HEK293 (cell line): ENCODE measurements at regions not wholly inside any gene's neighbourhood (a gene's known extent, or its start where the extent isn't known, plus 50 kb on each side); places are given as distances from the start of the nearest gene placed in this dataset.

Source experiments
- CTCF ChIA-PET: fragments of 350-600 bp; formaldehyde crosslinking; extraction: SDS; loops from one replicate; lab custom pipeline; 2021; ENCODE audit warnings: antibody characterized with exemption; lab: Yijun Ruan, JAX
- POLR2A ChIA-PET: fragments of 300-600 bp; formaldehyde crosslinking; extraction: SDS; loops from one replicate; lab custom pipeline; 2020; ENCODE audit warnings: antibody characterized with exemption, inconsistent platforms; lab: Yijun Ruan, JAX
- H3K27ac ChIP-seq: fragments of 200-500 bp; sonication (Bioruptor generic); 2 replicates; pipeline ENCODE4 v1.5.1; 2014; ENCODE audit warnings: low read depth, low read length, control low read depth, inconsistent platforms; ENCODE audit errors: extremely low read depth
- H3K36me3 ChIP-seq, 2 experiments: fragments of 200-500 bp in 1 of 2; sonication (Bioruptor generic) in 1 of 2; 1 replicate in 1 of 2; 2 replicates in 1 of 2; pipeline ENCODE4 v1.5.1; 2014 to 2017; ENCODE audit warnings: inconsistent platforms in 2 of 2, low read length in 2 of 2; ENCODE audit not compliant: control insufficient read depth in 2 of 2, insufficient read depth in 1 of 2
- H3K4me1 ChIP-seq: fragments of 200-500 bp; sonication (Bioruptor generic); 2 replicates; pipeline ENCODE4 v1.5.1; 2014; ENCODE audit warnings: mild to moderate bottlenecking, low read length, inconsistent platforms; ENCODE audit not compliant: control insufficient read depth, insufficient read depth
- H3K4me3 ChIP-seq: 2 replicates; pipeline ENCODE4 v1.5.1; 2011; ENCODE audit warnings: low read depth, mild to moderate bottlenecking, control low read depth, low read length, moderate library complexity
- H3K9me3 ChIP-seq: fragments of 200-500 bp; sonication (Bioruptor generic); 2 replicates; pipeline ENCODE4 v1.5.1; 2014; ENCODE audit warnings: low read depth, low read length, inconsistent platforms; ENCODE audit not compliant: control insufficient read depth, insufficient read depth
- HIC1 ChIP-seq: fragments of 450-650 bp; formaldehyde crosslinking; IDR thresholded peaks from 2 replicates; pipeline ENCODE4 v1.5.1; 2016; ENCODE audit warnings: missing biosample characterization, missing genetic modification characterization
- KLF9 ChIP-seq: fragments of 450-650 bp; formaldehyde crosslinking; IDR thresholded peaks from 2 replicates; pipeline ENCODE4 v1.5.1; 2016; ENCODE audit warnings: missing biosample characterization, missing genetic modification characterization, low read depth
- PRDM1 ChIP-seq: fragments of 450-650 bp; formaldehyde crosslinking; IDR thresholded peaks from 2 replicates; pipeline ENCODE4; 2016; ENCODE audit warnings: missing biosample characterization, missing genetic modification characterization
- SP2 ChIP-seq: fragments of 450-650 bp; formaldehyde crosslinking; IDR thresholded peaks from 2 replicates; pipeline ENCODE4 v1.5.1; 2016; ENCODE audit warnings: missing biosample characterization, missing genetic modification characterization
- ZBTB48 ChIP-seq: fragments of 450-650 bp; formaldehyde crosslinking; IDR thresholded peaks from 2 replicates; pipeline ENCODE4 v1.5.1; 2016; ENCODE audit warnings: missing biosample characterization, missing genetic modification characterization
- ZBTB6 ChIP-seq: fragments of 450-650 bp; formaldehyde crosslinking; IDR thresholded peaks from 2 replicates; pipeline ENCODE4 v1.5.1; 2017; ENCODE audit warnings: missing biosample characterization, missing genetic modification characterization
- ZNF133 ChIP-seq: fragments of 450-650 bp; formaldehyde crosslinking; IDR thresholded peaks from 2 replicates; pipeline ENCODE4 v1.5.1; 2016; ENCODE audit warnings: missing biosample characterization, missing genetic modification characterization
- ZNF16 ChIP-seq: fragments of 450-650 bp; formaldehyde crosslinking; IDR thresholded peaks from 2 replicates; pipeline ENCODE4 v1.5.1; 2016; ENCODE audit warnings: low read depth, missing biosample characterization, missing genetic modification characterization
- ZNF184 ChIP-seq: fragments of 450-650 bp; IDR thresholded peaks from 2 replicates; pipeline ENCODE4 v1.5.1; 2018; ENCODE audit warnings: missing biosample characterization, mild to moderate bottlenecking, missing genetic modification characterization
- ZNF19 ChIP-seq: fragments of 450-650 bp; formaldehyde crosslinking; IDR thresholded peaks from 2 replicates; pipeline ENCODE4; 2016; ENCODE audit warnings: missing biosample characterization, missing genetic modification characterization, low read depth
- ZNF202 ChIP-seq: fragments of 450-650 bp; formaldehyde crosslinking; IDR thresholded peaks from 2 replicates; pipeline ENCODE4 v1.5.1; 2016; ENCODE audit warnings: missing biosample characterization, missing genetic modification characterization, borderline replicate concordance
- ZNF354C ChIP-seq: fragments of 450-650 bp; formaldehyde crosslinking; IDR thresholded peaks from 2 replicates; pipeline ENCODE4 v1.5.1; 2016; ENCODE audit warnings: missing biosample characterization, missing genetic modification characterization, low read depth, borderline replicate concordance
- ZNF394 ChIP-seq: fragments of 450-650 bp; formaldehyde crosslinking; IDR thresholded peaks from 2 replicates; pipeline ENCODE4 v1.5.1; 2016; ENCODE audit warnings: missing biosample characterization, missing genetic modification characterization, mild to moderate bottlenecking, moderate library complexity, borderline replicate concordance
- ZNF449 ChIP-seq: fragments of 450-650 bp; formaldehyde crosslinking; IDR thresholded peaks from 2 replicates; pipeline ENCODE4 v1.5.1; 2017; ENCODE audit warnings: missing biosample characterization, mild to moderate bottlenecking, missing genetic modification characterization, moderate library complexity
- ZNF544 ChIP-seq: fragments of 450-650 bp; formaldehyde crosslinking; IDR thresholded peaks from 2 replicates; pipeline ENCODE4 v1.5.0; 2017; ENCODE audit warnings: missing biosample characterization, missing genetic modification characterization
- ZNF571 ChIP-seq: fragments of 450-650 bp; formaldehyde crosslinking; IDR thresholded peaks from 2 replicates; pipeline ENCODE4 v1.5.0; 2017; ENCODE audit warnings: missing biosample characterization, missing genetic modification characterization
- ZNF596 ChIP-seq: fragments of 450-650 bp; IDR thresholded peaks from 2 replicates; pipeline ENCODE4 v1.5.0; 2018; ENCODE audit warnings: missing biosample characterization, mild to moderate bottlenecking, missing genetic modification characterization, moderate library complexity
- ZNF658 ChIP-seq: fragments of 450-650 bp; formaldehyde crosslinking; IDR thresholded peaks from 2 replicates; pipeline ENCODE4; 2016; ENCODE audit warnings: missing biosample characterization, missing genetic modification characterization
- ZNF660 ChIP-seq: fragments of 450-650 bp; IDR thresholded peaks from 2 replicates; pipeline ENCODE4 v1.5.1; 2018; ENCODE audit warnings: missing biosample characterization, mild to moderate bottlenecking, missing genetic modification characterization
- ZNF664 ChIP-seq: fragments of 450-650 bp; formaldehyde crosslinking; IDR thresholded peaks from 2 replicates; pipeline ENCODE4 v1.5.1; 2016; ENCODE audit warnings: missing biosample characterization, missing genetic modification characterization
- ZNF747 ChIP-seq: fragments of 450-650 bp; formaldehyde crosslinking; IDR thresholded peaks from 2 replicates; pipeline ENCODE4 v1.5.1; 2016; ENCODE audit warnings: missing biosample characterization, missing genetic modification characterization
- ZNF777 ChIP-seq: fragments of 450-650 bp; formaldehyde crosslinking; IDR thresholded peaks from 2 replicates; pipeline ENCODE4 v1.5.1; 2017; ENCODE audit warnings: missing biosample characterization, missing genetic modification characterization, borderline replicate concordance
- ZNF830 ChIP-seq: fragments of 450-650 bp; IDR thresholded peaks from 2 replicates; pipeline ENCODE4 v1.5.0; 2018; ENCODE audit warnings: missing biosample characterization, missing genetic modification characterization, low read depth, mild to moderate bottlenecking, moderate library complexity
- TF ChIP-seq, protein P1 (sequence below): fragments of 450-650 bp; formaldehyde crosslinking; IDR thresholded peaks from 2 replicates; pipeline ENCODE4 v1.5.1; 2016; ENCODE audit warnings: missing biosample characterization, missing genetic modification characterization
- TF ChIP-seq, protein P2 (sequence below): fragments of 450-650 bp; formaldehyde crosslinking; IDR thresholded peaks from 2 replicates; pipeline ENCODE4 v1.5.1; 2016; ENCODE audit warnings: missing biosample characterization, missing genetic modification characterization, low read depth
- TF ChIP-seq, protein P3 (sequence below): fragments of 450-650 bp; formaldehyde crosslinking; IDR thresholded peaks from 2 replicates; pipeline ENCODE4 v1.5.1; 2016; ENCODE audit warnings: missing biosample characterization, missing genetic modification characterization

GRCh38 chr4:126023896-126024295, 709.1 kb downstream of the FAT4 start (continued):
- TF ChIP-seq, protein P1, sequence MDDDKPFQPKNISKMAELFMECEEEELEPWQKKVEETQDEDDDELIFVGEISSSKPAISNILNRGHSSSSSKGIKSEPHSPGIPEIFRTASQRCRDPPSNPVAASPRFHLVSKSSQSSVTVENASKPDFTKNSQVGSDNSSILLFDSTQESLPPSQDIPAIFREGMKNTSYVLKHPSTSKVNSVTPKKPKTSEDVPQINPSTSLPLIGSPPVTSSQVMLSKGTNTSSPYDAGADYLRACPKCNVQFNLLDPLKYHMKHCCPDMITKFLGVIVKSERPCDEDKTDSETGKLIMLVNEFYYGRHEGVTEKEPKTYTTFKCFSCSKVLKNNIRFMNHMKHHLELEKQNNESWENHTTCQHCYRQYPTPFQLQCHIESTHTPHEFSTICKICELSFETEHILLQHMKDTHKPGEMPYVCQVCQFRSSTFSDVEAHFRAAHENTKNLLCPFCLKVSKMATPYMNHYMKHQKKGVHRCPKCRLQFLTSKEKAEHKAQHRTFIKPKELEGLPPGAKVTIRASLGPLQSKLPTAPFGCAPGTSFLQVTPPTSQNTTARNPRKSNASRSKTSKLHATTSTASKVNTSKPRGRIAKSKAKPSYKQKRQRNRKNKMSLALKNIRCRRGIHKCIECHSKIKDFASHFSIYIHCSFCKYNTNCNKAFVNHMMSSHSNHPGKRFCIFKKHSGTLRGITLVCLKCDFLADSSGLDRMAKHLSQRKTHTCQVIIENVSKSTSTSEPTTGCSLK (tag by site-specific recombination): no peak
- TF ChIP-seq, all 188 proteins: peak for 0

DNA sequence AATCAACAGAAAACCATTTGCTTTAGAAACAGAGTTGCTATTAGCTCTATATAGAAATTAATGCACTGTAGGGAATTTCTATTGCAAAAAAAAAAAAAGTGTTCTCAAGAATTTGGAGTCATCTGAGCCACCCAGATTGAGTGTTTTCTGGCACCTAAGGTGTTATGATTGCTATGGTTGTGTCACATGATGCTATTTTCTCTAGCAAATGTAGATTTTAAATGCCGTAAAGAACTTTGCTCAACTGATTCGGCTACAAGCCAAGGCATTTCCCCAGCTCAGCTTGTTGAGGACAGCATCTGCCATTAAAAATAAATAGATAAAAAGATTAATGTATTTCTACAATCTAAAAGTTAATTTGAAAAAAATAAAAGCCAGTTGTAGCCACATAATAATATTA, 712.8 kb downstream of the FAT4 start:
- Histone ChIP-seq H3K27ac (no peak overlapping the region), H3K9me3 (no peaks in the 10 kb centered on the region), H3K4me3 (no peak overlapping the region), H3K36me3 (no peaks in the 10 kb centered on the region), H3K4me1 (no peaks in the 10 kb centered on the region)
- TF ChIP-seq ZNF449 (tag by site-specific recombination): no peak
- no peak for TF ChIP-seq ZBTB48 (tag by site-specific recombination)
- no peak for TF ChIP-seq ZNF596
- no peak for TF ChIP-seq ZNF747 (tag by site-specific recombination)
- TF ChIP-seq ZNF658: no peak
- no peak for TF ChIP-seq ZNF544
- TF ChIP-seq, protein P2, sequence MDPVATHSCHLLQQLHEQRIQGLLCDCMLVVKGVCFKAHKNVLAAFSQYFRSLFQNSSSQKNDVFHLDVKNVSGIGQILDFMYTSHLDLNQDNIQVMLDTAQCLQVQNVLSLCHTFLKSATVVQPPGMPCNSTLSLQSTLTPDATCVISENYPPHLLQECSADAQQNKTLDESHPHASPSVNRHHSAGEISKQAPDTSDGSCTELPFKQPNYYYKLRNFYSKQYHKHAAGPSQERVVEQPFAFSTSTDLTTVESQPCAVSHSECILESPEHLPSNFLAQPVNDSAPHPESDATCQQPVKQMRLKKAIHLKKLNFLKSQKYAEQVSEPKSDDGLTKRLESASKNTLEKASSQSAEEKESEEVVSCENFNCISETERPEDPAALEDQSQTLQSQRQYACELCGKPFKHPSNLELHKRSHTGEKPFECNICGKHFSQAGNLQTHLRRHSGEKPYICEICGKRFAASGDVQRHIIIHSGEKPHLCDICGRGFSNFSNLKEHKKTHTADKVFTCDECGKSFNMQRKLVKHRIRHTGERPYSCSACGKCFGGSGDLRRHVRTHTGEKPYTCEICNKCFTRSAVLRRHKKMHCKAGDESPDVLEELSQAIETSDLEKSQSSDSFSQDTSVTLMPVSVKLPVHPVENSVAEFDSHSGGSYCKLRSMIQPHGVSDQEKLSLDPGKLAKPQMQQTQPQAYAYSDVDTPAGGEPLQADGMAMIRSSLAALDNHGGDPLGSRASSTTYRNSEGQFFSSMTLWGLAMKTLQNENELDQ: no peak
- TF ChIP-seq, protein P3, sequence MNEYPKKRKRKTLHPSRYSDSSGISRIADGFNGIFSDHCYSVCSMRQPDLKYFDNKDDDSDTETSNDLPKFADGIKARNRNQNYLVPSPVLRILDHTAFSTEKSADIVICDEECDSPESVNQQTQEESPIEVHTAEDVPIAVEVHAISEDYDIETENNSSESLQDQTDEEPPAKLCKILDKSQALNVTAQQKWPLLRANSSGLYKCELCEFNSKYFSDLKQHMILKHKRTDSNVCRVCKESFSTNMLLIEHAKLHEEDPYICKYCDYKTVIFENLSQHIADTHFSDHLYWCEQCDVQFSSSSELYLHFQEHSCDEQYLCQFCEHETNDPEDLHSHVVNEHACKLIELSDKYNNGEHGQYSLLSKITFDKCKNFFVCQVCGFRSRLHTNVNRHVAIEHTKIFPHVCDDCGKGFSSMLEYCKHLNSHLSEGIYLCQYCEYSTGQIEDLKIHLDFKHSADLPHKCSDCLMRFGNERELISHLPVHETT: no peak
- TF ChIP-seq ZNF19: no peak
- no peak for TF ChIP-seq ZNF664
- no peak for TF ChIP-seq KLF9
- TF ChIP-seq ZNF184 (tag by site-specific recombination): no peak
- no peak for TF ChIP-seq PRDM1 (tag by site-specific recombination)
- TF ChIP-seq ZBTB6: no peak
- no peak for TF ChIP-seq SP2 (tag by site-specific recombination)
- no peak for TF ChIP-seq ZNF16
- POLR2A ChIA-PET: no interaction called here
- CTCF ChIA-PET: no interaction called here

DNA sequence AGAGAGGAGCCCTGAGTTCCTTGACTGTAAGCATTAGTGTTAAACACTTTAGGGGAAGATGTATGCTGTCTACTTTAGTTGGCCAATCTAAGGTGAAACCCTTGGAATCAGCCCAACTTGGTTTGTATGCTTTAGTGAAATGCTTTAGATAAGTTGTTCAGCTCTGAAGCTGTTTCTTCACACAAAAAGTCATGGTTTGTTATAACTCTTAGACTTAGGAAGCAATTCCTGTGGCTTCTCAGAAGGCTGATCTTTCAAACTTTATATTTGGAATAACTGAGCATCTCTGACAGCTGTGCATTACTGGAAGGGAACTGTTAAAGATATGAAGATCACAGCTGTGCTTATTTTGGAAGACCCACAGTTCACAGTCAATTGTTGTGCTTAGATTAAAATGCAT, 714.1 kb downstream of the FAT4 start:
- Histone ChIP-seq H3K36me3 (no peaks in the 10 kb centered on the region), H3K27ac (no peak overlapping the region), H3K9me3 (no peaks in the 10 kb centered on the region), H3K4me1 (no peaks in the 10 kb centered on the region), H3K4me3 (no peak overlapping the region)
- CTCF ChIA-PET: no interaction called here
- POLR2A ChIA-PET: no interaction called here
- TF ChIP-seq ZNF747 (tag by site-specific recombination) (no peak), ZNF777 (tag by site-specific recombination) (no peak), ZNF202 (tag by site-specific recombination) (no peak), ZNF394 (tag by site-specific recombination) (no peak), HIC1 (no peak), ZNF354C (no peak), ZNF658 (no peak), ZNF830 (tag by site-specific recombination) (no peak), ZNF133 (tag by site-specific recombination) (no peak), ZNF571 (tag by site-specific recombination) (no peak), ZNF660 (no peak)
